ENCODE measurements at regions not wholly inside any gene's neighbourhood (a gene's known extent, or its start where the extent isn't known, plus 50 kb on each side); places are given as distances from the start of the nearest gene placed in this dataset.

DNA sequence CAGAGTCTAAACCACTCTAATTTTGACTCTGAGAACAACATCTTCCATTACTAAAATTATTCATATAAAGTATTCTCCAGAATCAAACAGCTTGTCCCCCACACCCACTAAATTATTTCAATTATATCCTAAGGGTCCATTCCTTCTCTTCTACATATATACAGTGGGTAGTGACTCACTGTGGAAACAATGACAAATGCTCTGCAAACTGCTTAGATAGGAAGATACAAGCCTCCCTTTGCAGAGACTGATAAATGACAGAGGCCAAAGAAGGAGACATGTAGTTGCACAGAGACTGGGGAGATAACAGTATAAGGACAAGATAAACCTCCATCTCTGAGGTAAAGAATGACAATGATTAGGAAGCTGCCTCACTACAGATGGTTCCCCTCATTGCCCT is 1087.4 kb downstream of the AGBL1 start:
- Histone ChIP-seq H3K4me2 (no peak overlapping the region), H3K9ac (no peak overlapping the region), H3K36me3 (no peaks in the 10 kb centered on the region), H3K79me2 (ENCODE audit: low read depth) (no peaks in the 10 kb centered on the region), H4K20me1 (ENCODE audit: low read depth) (no peaks in the 10 kb centered on the region), H3K27me3 (no peaks in the 10 kb centered on the region), H3K4me3 (no peak overlapping the region), H3K27ac (no peak overlapping the region), H3F3A (ENCODE audit: low read depth) (no peaks in the 10 kb centered on the region), H3K4me1 (no peaks in the 10 kb centered on the region), H2AFZ (replicated peaks) (no peak overlapping the region), H3K9me3 (ENCODE audit: low read depth) (no peaks in the 10 kb centered on the region)
- no peak for TF ChIP-seq EZH2 (IDR thresholded peaks at IDR 0.05)
- TF ChIP-seq EZH2phosphoT487 (IDR thresholded peaks at IDR 0.05), result no peak
- TF ChIP-seq, protein P1, sequence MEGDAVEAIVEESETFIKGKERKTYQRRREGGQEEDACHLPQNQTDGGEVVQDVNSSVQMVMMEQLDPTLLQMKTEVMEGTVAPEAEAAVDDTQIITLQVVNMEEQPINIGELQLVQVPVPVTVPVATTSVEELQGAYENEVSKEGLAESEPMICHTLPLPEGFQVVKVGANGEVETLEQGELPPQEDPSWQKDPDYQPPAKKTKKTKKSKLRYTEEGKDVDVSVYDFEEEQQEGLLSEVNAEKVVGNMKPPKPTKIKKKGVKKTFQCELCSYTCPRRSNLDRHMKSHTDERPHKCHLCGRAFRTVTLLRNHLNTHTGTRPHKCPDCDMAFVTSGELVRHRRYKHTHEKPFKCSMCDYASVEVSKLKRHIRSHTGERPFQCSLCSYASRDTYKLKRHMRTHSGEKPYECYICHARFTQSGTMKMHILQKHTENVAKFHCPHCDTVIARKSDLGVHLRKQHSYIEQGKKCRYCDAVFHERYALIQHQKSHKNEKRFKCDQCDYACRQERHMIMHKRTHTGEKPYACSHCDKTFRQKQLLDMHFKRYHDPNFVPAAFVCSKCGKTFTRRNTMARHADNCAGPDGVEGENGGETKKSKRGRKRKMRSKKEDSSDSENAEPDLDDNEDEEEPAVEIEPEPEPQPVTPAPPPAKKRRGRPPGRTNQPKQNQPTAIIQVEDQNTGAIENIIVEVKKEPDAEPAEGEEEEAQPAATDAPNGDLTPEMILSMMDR (IDR thresholded peaks at IDR 0.05), result no peak
- no peak for DNase-seq (ENCODE audit: low spot score)
- Mint-ChIP-seq H3K27me3 (ENCODE audit: insufficient read depth, low read depth) (no peaks in the 10 kb centered on the region), H3K36me3 (no peaks in the 10 kb centered on the region), H3K4me1 (no peaks in the 10 kb centered on the region), H3K4me3 (no peak overlapping the region), H3K27ac (no peak overlapping the region), H3K9me3 (no peaks in the 10 kb centered on the region)

- Histone ChIP-seq H3K4me3 (no peak overlapping the region), H3K9ac (no peak overlapping the region), H3K4me2 (no peak overlapping the region), H3K79me2 (ENCODE audit: low read depth) (no peaks in the 10 kb centered on the region), H4K20me1 (ENCODE audit: low read depth) (no peaks in the 10 kb centered on the region), H3K9me3 (ENCODE audit: low read depth) (no peaks in the 10 kb centered on the region), H3K4me1 (no peaks in the 10 kb centered on the region), H2AFZ (replicated peaks) (no peak overlapping the region), H3F3A (ENCODE audit: low read depth) (no peaks in the 10 kb centered on the region), H3K27me3 (no peaks in the 10 kb centered on the region), H3K36me3 (no peaks in the 10 kb centered on the region), H3K27ac (no peak overlapping the region)
- TF ChIP-seq, protein P1 (IDR thresholded peaks at IDR 0.05), result no peak
- TF ChIP-seq EZH2 (IDR thresholded peaks at IDR 0.05) (no peak), EZH2phosphoT487 (IDR thresholded peaks at IDR 0.05) (no peak)
- Mint-ChIP-seq H3K9me3 (peaks cover 2% of the 10 kb centered on the region), H3K4me3 (no peak overlapping the region), H3K27ac (no peak overlapping the region), H3K36me3 (no peaks in the 10 kb centered on the region), H3K27me3 (ENCODE audit: insufficient read depth, low read depth) (peaks cover 2% of the 10 kb centered on the region), H3K4me1 (no peaks in the 10 kb centered on the region)
- no peak for DNase-seq (ENCODE audit: low spot score)
These were observed 1076.1 kb downstream of the AGBL1 start for GRCh38 chr15:87155771-87156170.

- no peak overlapping the region for H3K4me3 Mint-ChIP-seq
- H3K27me3 Mint-ChIP-seq (ENCODE audit: insufficient read depth, low read depth), result peaks cover 2% of the 10 kb centered on the region
- no peak overlapping the region for H3K27ac Mint-ChIP-seq
- H3K36me3 Mint-ChIP-seq, result no peaks in the 10 kb centered on the region
- peaks cover 2% of the 10 kb centered on the region for H3K9me3 Mint-ChIP-seq
- Histone ChIP-seq H3K4me2 (no peak overlapping the region), H4K20me1 (ENCODE audit: low read depth) (no peaks in the 10 kb centered on the region), H3K36me3 (no peaks in the 10 kb centered on the region), H3K4me3 (no peak overlapping the region), H3K27me3 (no peaks in the 10 kb centered on the region), H3K9me3 (ENCODE audit: low read depth) (no peaks in the 10 kb centered on the region), H3K9ac (no peak overlapping the region), H3K79me2 (ENCODE audit: low read depth) (no peaks in the 10 kb centered on the region), H3K27ac (no peak overlapping the region), H3F3A (ENCODE audit: low read depth) (no peaks in the 10 kb centered on the region), H3K4me1 (no peaks in the 10 kb centered on the region), H2AFZ (replicated peaks) (no peak overlapping the region)
- no peaks in the 10 kb centered on the region for H3K4me1 Mint-ChIP-seq
- no peak for DNase-seq (ENCODE audit: low spot score)
- TF ChIP-seq EZH2phosphoT487 (IDR thresholded peaks at IDR 0.05), result no peak
- no peak for TF ChIP-seq EZH2 (IDR thresholded peaks at IDR 0.05)
- TF ChIP-seq, protein P1 (IDR thresholded peaks at IDR 0.05), result no peak
These were observed 1075.1 kb downstream of the AGBL1 start for GRCh38 chr15:87154761-87155160.

Data from neural progenitor cell (in vitro differentiated cells).